PC-3 (cell line): ENCODE measurements at regions not wholly inside any gene's neighbourhood (a gene's known extent, or its start where the extent isn't known, plus 50 kb on each side); places are given as distances from the start of the nearest gene placed in this dataset.

ENCODE experiments used
- ATAC-seq: fragments of 200-7000 bp; cut with Tn5 transposase; 2 replicates; pipeline ENCODE4 v1.9.1; 2020; ENCODE audit warnings: mild to moderate bottlenecking, moderate library complexity
- BruUV-seq: library from RNA; stranded (reverse); fragments of 400-500 nt; replicated peaks from 2 replicates; lab custom pipeline; 2021; lab: Mats Ljungman, UMichigan
- CTCF ChIA-PET: fragments of 300-600 bp; sonication (Branson Sonifier 250); formaldehyde crosslinking; loops from one replicate; lab custom pipeline; 2022; ENCODE audit warnings: antibody characterized with exemption; lab: Charles Lee
- POLR2A ChIA-PET: fragments of 300-600 bp; sonication (Branson Sonifier 250); formaldehyde crosslinking; loops from one replicate; lab custom pipeline; 2022; ENCODE audit warnings: antibody characterized with exemption; ENCODE audit not compliant: unreplicated experiment; lab: Charles Lee
- DNase-seq: peaks from one replicate; pipeline ENCODE4 v3.0.0-alpha.2; 2015
- H2AFZ ChIP-seq: fragments of 300-600 bp; sonication (generic); 2 replicates; pipeline ENCODE4 v1.6.0; 2016; ENCODE audit warnings: antibody characterized with exemption, low read length
- H3F3A ChIP-seq: fragments of 300-600 bp; sonication (generic); one replicate; pipeline ENCODE4 v1.6.0; 2017; ENCODE audit warnings: antibody characterized with exemption, low read length, control low read depth, mild to moderate bottlenecking; ENCODE audit not compliant: unreplicated experiment
- H3K27ac ChIP-seq: fragments of 300-600 bp; sonication (generic); 2 replicates; pipeline ENCODE4 v1.5.1; 2016; ENCODE audit warnings: mild to moderate bottlenecking, low read length
- H3K27me3 ChIP-seq: fragments of 300-600 bp; sonication (generic); 2 replicates; pipeline ENCODE4 v1.6.1; 2016; ENCODE audit warnings: low read length, mixed read lengths
- H3K36me3 ChIP-seq: fragments of 300-600 bp; sonication (generic); 2 replicates; pipeline ENCODE4 v1.6.1; 2016; ENCODE audit warnings: low read depth, mixed run types, low read length, mixed read lengths
- H3K4me1 ChIP-seq: fragments of 300-600 bp; sonication (generic); 2 replicates; pipeline ENCODE4 v1.5.1; 2016; ENCODE audit warnings: low read length; ENCODE audit not compliant: insufficient read depth
- H3K4me2 ChIP-seq: fragments of 300-600 bp; sonication (generic); 2 replicates; pipeline ENCODE4 v1.6.0; 2016; ENCODE audit warnings: low read length
- H3K4me3 ChIP-seq: fragments of 300-600 bp; sonication (generic); 2 replicates; pipeline ENCODE4 v1.5.1; 2016; ENCODE audit warnings: mild to moderate bottlenecking, low read length, mixed read lengths
- H3K79me2 ChIP-seq: fragments of 300-600 bp; sonication (generic); 2 replicates; pipeline ENCODE4 v1.6.1; 2017; ENCODE audit warnings: low read length, mixed read lengths
- H3K9ac ChIP-seq: fragments of 300-600 bp; sonication (generic); 2 replicates; pipeline ENCODE4 v1.6.0; 2016; ENCODE audit warnings: mild to moderate bottlenecking, low read length
- H3K9me2 ChIP-seq: fragments of 300-600 bp; sonication (generic); replicated peaks from 2 replicates; pipeline ENCODE4 v1.6.1; 2016; ENCODE audit warnings: mixed run types, low read length, mixed read lengths
- H3K9me3 ChIP-seq: fragments of 300-600 bp; sonication (generic); 2 replicates; pipeline ENCODE4 v1.6.1; 2016; ENCODE audit warnings: low read length, mixed read lengths
- H4K20me1 ChIP-seq: fragments of 300-600 bp; sonication (generic); 2 replicates; pipeline ENCODE4 v1.6.1; 2016; ENCODE audit warnings: low read length, mixed read lengths
- EZH2 ChIP-seq: fragments of 300-600 bp; sonication (generic); IDR thresholded peaks from one replicate; pipeline ENCODE4 v1.6.1; 2017; ENCODE audit warnings: antibody characterized with exemption, mild to moderate bottlenecking, low read length; ENCODE audit not compliant: unreplicated experiment
- EZH2phosphoT487 ChIP-seq: fragments of 300-600 bp; sonication (generic); IDR thresholded peaks from 2 replicates; pipeline ENCODE4 v1.6.1; 2018; ENCODE audit warnings: mild to moderate bottlenecking, antibody characterized with exemption, low read length, borderline replicate concordance
- intact Hi-C: fragments of 100-400 bp; cut with micrococcal nuclease; formaldehyde crosslinking; loops from 2 replicates; pipeline ENCODE4 v1.9.0; 2023
- TF ChIP-seq, protein P1 (sequence below): fragments of 300-600 bp; sonication (generic); conservative IDR thresholded peaks from 2 replicates; pipeline ENCODE4 v1.5.1; 2017; ENCODE audit warnings: antibody characterized with exemption, low read depth, mild to moderate bottlenecking, low read length

DNA sequence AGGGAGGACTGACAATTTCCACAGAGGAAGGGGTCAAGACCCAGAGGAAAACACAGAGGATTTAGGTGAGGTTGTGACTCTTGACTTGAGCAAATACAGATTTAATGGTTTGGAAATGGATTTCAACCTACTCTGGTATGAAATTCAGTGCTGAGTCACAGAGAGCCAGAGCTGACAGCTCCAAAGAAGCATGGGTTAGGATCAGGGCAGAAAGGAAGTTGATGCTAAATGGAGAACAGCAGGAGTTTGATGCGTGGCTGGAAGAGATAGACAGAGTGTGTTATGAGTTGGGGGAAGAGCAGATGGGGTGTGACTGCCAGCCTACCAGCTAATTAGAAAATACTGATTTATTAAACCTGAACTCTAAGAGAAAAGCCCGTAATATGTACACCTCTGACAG is 272.6 kb downstream of the FOXG1 start:
- CTCF ChIA-PET = no interaction called here
- intact Hi-C loops = no loop called here
- no peaks in the 10 kb centered on the region for H3K9me3 ChIP-seq
- H3K9ac ChIP-seq = no peak overlapping the region
- BruUV-seq = no TSS peak
- H3K4me3 ChIP-seq = no peak overlapping the region
- no peaks in the 10 kb centered on the region for H4K20me1 ChIP-seq
- H3K36me3 ChIP-seq = no peaks in the 10 kb centered on the region
- H3K9me2 ChIP-seq = no peaks in the 10 kb centered on the region
- no peak overlapping the region for H2AFZ ChIP-seq
- POLR2A ChIA-PET = no interaction called here
- no peaks in the 10 kb centered on the region for H3K79me2 ChIP-seq
- peak; percentile 35; the same call in 1 of the 2 replicates for ATAC-seq
- DNase-seq = peak; percentile 11
- no peaks in the 10 kb centered on the region for H3K27me3 ChIP-seq
- no peaks in the 10 kb centered on the region for H3K4me1 ChIP-seq
- H3K4me2 ChIP-seq = no peak overlapping the region
- TF ChIP-seq EZH2phosphoT487 = no peak
- TF ChIP-seq, protein P1, sequence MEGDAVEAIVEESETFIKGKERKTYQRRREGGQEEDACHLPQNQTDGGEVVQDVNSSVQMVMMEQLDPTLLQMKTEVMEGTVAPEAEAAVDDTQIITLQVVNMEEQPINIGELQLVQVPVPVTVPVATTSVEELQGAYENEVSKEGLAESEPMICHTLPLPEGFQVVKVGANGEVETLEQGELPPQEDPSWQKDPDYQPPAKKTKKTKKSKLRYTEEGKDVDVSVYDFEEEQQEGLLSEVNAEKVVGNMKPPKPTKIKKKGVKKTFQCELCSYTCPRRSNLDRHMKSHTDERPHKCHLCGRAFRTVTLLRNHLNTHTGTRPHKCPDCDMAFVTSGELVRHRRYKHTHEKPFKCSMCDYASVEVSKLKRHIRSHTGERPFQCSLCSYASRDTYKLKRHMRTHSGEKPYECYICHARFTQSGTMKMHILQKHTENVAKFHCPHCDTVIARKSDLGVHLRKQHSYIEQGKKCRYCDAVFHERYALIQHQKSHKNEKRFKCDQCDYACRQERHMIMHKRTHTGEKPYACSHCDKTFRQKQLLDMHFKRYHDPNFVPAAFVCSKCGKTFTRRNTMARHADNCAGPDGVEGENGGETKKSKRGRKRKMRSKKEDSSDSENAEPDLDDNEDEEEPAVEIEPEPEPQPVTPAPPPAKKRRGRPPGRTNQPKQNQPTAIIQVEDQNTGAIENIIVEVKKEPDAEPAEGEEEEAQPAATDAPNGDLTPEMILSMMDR = no peak
- TF ChIP-seq EZH2 = no peak
- H3F3A ChIP-seq = no peaks in the 10 kb centered on the region
- no peak overlapping the region for H3K27ac ChIP-seq

DNA sequence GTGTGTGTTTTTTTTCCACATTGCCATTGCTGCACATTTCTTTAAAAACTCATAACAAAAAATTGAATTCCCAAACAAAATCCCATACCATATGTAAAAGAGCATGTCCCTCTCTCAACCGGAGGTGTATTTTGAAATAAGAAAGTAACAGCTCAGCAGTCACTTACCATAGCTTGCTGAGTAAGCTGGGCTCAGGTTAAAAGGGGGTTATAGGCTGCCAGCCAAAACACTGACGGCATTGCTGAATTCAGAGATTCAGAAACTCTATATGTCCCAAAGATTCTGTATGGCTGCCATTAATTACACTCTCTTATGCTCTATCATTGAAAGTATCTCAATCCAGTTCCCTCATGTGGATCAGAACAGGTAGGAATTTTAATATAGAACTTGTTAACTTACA is 276.0 kb downstream of the FOXG1 start:
- Histone ChIP-seq H3K79me2 (no peaks in the 10 kb centered on the region), H3K9ac (no peak overlapping the region), H3K4me3 (no peak overlapping the region), H3K4me1 (no peaks in the 10 kb centered on the region), H3K9me3 (no peaks in the 10 kb centered on the region), H3K27ac (no peak overlapping the region), H3F3A (no peaks in the 10 kb centered on the region), H3K4me2 (no peak overlapping the region), H2AFZ (no peak overlapping the region), H3K9me2 (no peaks in the 10 kb centered on the region), H3K36me3 (no peaks in the 10 kb centered on the region), H4K20me1 (no peaks in the 10 kb centered on the region), H3K27me3 (no peaks in the 10 kb centered on the region)
- ATAC-seq (no peak), DNase-seq (no peak)
- no TSS peak for BruUV-seq
- intact Hi-C loops = no loop called here
- POLR2A ChIA-PET = no interaction called here
- CTCF ChIA-PET = no interaction called here
- TF ChIP-seq, protein P1 = no peak

- H3K4me2 ChIP-seq = no peak overlapping the region
- H3K9me3 ChIP-seq = no peaks in the 10 kb centered on the region
- ChIA-PET CTCF (interaction anchor here (0.6 kb wide), 1 partner anchor 882 kb away, joined by 3 read pairs; no protein-coding TSS in a partner anchor), POLR2A (no interaction called here)
- BruUV-seq = no TSS peak
- no peaks in the 10 kb centered on the region for H3K79me2 ChIP-seq
- no peaks in the 10 kb centered on the region for H3K9me2 ChIP-seq
- ATAC-seq (no peak), DNase-seq (no peak)
- H2AFZ ChIP-seq = no peak overlapping the region
- no peaks in the 10 kb centered on the region for H3K36me3 ChIP-seq
- no peak overlapping the region for H3K9ac ChIP-seq
- TF ChIP-seq EZH2phosphoT487 (no peak), EZH2 (no peak)
- TF ChIP-seq, protein P1 = no peak
- no peaks in the 10 kb centered on the region for H4K20me1 ChIP-seq
- no peaks in the 10 kb centered on the region for H3K27me3 ChIP-seq
- no peaks in the 10 kb centered on the region for H3K4me1 ChIP-seq
- no peaks in the 10 kb centered on the region for H3F3A ChIP-seq
- no peak overlapping the region for H3K27ac ChIP-seq
- no peak overlapping the region for H3K4me3 ChIP-seq
- intact Hi-C loops = no loop called here
Observed at GRCh38 chr14:29043737-29044136, 277.1 kb downstream of the FOXG1 start.
